OCI-LY3 (cell line): ENCODE measurements at regions not wholly inside any gene's neighbourhood (a gene's known extent, or its start where the extent isn't known, plus 50 kb on each side); places are given as distances from the start of the nearest gene placed in this dataset.

ENCODE experiments used
- H2AFZ ChIP-seq: fragments of 200-600, 300-600 bp; shearing (Covaris generic); 2 replicates; pipeline ENCODE4 v1.6.0; 2014; ENCODE audit warnings: antibody characterized with exemption, low read depth, low read length
- H3K27ac ChIP-seq: fragments of 200-600, 300-600 bp; sonication (generic); 2 replicates; pipeline ENCODE4 v1.5.1; 2014; ENCODE audit warnings: mild to moderate bottlenecking, low read length, moderate library complexity, mixed read lengths
- H3K27me3 ChIP-seq: fragments of 200-600, 300-600 bp; sonication (generic); 2 replicates; pipeline ENCODE4 v1.6.1; 2014; ENCODE audit warnings: low read depth, low read length, mixed read lengths
- H3K36me3 ChIP-seq: fragments of 200-600, 300-600 bp; sonication (generic); replicated peaks from 2 replicates; pipeline ENCODE3; 2014; ENCODE audit warnings: low read depth, low read length, mixed read lengths
- H3K4me1 ChIP-seq: fragments of 300-600, 200-600 bp; sonication (generic); 2 replicates; pipeline ENCODE4 v1.6.1; 2014; ENCODE audit warnings: low read length, mixed read lengths
- H3K4me2 ChIP-seq: fragments of 200-600, 300-600 bp; sonication (generic); 2 replicates; pipeline ENCODE4 v1.6.1; 2014; ENCODE audit warnings: low read length, mixed read lengths
- H3K4me3 ChIP-seq: fragments of 300-600, 200-600 bp; sonication (generic); 2 replicates; pipeline ENCODE4 v1.5.1; 2014; ENCODE audit warnings: antibody characterized with exemption, mild to moderate bottlenecking, low read length, moderate library complexity
- H3K79me2 ChIP-seq: fragments of 300-600, 200-600 bp; shearing (Covaris generic); 2 replicates; pipeline ENCODE4 v1.6.1; 2014; ENCODE audit warnings: mild to moderate bottlenecking, low read length, mixed read lengths
- H3K9ac ChIP-seq: fragments of 300-600, 200-600 bp; shearing (Covaris generic); 2 replicates; pipeline ENCODE4 v1.6.0; 2014; ENCODE audit warnings: mild to moderate bottlenecking, low read length, moderate library complexity
- H3K9me3 ChIP-seq: fragments of 200-600, 300-600 bp; shearing (Covaris generic); 2 replicates; pipeline ENCODE4 v1.6.1; 2014; ENCODE audit warnings: low read length, mixed read lengths; ENCODE audit not compliant: insufficient read depth
- H4K20me1 ChIP-seq: fragments of 200-600, 300-600 bp; sonication (generic); 2 replicates; pipeline ENCODE4 v1.6.1; 2016; ENCODE audit warnings: low read length, mixed read lengths; ENCODE audit not compliant: insufficient read depth
- EZH2phosphoT487 ChIP-seq: fragments of 200-600 bp; shearing (Covaris generic); IDR thresholded peaks from 2 replicates; pipeline ENCODE4 v1.6.1; 2018; ENCODE audit warnings: antibody characterized with exemption, mixed run types, low read depth
- TF ChIP-seq, protein P1 (sequence below): fragments of 200-600, 300-600 bp; sonication (generic); IDR thresholded peaks from 2 replicates; pipeline ENCODE4 v1.5.1; 2014; ENCODE audit warnings: antibody characterized with exemption, low read length, low read depth

DNA sequence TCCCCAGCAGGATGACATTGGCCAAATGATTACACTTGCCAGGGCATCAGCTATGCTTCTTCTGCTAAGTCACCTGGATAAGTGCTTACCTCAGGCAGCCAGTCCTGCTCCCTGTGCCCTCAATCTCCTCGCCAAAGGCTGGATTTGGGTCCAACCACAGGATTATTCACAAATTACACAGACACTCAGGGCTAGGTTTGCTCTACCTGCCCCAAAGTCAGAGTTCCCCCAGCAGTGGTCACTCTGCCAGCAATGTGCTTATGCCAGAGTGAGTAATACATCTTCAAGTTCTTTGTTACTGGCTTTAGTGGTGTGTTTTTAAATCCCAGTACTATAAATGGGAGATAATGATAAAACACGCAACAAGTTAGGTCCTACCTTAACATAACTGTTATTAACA lies 189.7 kb upstream of the SEMA3D start:
- Histone ChIP-seq H3K27ac (no peak overlapping the region), H3K9ac (no peak overlapping the region), H3K9me3 (no peaks in the 10 kb centered on the region), H3K36me3 (no peaks in the 10 kb centered on the region), H4K20me1 (no peaks in the 10 kb centered on the region), H3K27me3 (no peaks in the 10 kb centered on the region), H3K4me1 (no peaks in the 10 kb centered on the region), H2AFZ (no peak overlapping the region), H3K4me2 (no peak overlapping the region), H3K79me2 (no peaks in the 10 kb centered on the region), H3K4me3 (no peak overlapping the region)
- no peak for TF ChIP-seq EZH2phosphoT487
- TF ChIP-seq, protein P1, sequence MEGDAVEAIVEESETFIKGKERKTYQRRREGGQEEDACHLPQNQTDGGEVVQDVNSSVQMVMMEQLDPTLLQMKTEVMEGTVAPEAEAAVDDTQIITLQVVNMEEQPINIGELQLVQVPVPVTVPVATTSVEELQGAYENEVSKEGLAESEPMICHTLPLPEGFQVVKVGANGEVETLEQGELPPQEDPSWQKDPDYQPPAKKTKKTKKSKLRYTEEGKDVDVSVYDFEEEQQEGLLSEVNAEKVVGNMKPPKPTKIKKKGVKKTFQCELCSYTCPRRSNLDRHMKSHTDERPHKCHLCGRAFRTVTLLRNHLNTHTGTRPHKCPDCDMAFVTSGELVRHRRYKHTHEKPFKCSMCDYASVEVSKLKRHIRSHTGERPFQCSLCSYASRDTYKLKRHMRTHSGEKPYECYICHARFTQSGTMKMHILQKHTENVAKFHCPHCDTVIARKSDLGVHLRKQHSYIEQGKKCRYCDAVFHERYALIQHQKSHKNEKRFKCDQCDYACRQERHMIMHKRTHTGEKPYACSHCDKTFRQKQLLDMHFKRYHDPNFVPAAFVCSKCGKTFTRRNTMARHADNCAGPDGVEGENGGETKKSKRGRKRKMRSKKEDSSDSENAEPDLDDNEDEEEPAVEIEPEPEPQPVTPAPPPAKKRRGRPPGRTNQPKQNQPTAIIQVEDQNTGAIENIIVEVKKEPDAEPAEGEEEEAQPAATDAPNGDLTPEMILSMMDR: no peak

DNA sequence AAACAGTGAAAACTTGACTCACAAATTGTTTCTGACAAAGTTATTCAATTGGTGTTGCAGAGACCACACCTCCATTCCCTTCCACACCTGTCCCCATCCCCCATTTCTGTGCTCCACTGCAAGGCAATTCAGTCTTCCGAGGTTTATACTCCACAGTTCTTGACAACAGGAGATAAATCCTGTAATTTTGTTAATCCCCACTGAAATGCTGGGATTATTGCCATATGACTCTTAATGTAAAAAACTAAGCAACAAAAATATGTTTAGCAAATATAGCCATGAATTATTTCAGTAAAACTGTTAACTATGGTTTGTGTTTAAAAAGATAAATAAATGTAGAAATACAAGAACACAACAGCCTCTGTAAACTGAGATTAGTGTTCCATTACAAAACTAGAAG lies 170.1 kb upstream of the SEMA3D start:
- Histone ChIP-seq H3K9me3 (no peaks in the 10 kb centered on the region), H3K9ac (no peak overlapping the region), H2AFZ (no peak overlapping the region), H3K36me3 (no peaks in the 10 kb centered on the region), H3K4me1 (no peaks in the 10 kb centered on the region), H3K4me3 (no peak overlapping the region), H4K20me1 (no peaks in the 10 kb centered on the region), H3K27me3 (no peaks in the 10 kb centered on the region), H3K79me2 (no peaks in the 10 kb centered on the region), H3K4me2 (no peak overlapping the region), H3K27ac (no peak overlapping the region)
- TF ChIP-seq, protein P1: no peak
- no peak for TF ChIP-seq EZH2phosphoT487

DNA sequence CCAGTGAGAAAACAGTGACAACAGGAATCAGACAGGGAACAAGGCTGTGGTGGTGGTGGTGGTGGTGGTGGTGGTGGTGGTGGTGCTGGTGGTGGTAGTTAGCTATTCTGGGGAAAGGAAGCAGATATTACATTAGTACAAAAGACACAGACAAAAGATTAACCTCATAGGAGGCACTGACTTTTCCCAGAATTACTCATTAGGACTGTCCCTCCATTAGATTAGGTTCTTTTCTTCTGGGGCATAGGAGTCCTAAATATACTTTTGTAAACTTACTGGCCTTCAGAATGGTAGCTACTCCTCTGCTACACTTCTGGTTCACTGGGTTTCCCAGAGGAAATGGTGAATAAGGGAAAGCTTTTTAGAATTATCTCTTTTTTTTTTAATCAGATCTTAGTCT lies 156.6 kb upstream of the SEMA3D start:
- no peaks in the 10 kb centered on the region for H3K27me3 ChIP-seq
- H3K4me3 ChIP-seq: no peak overlapping the region
- no peaks in the 10 kb centered on the region for H3K9me3 ChIP-seq
- H3K27ac ChIP-seq: no peak overlapping the region
- no peak overlapping the region for H3K4me2 ChIP-seq
- H3K79me2 ChIP-seq: no peaks in the 10 kb centered on the region
- TF ChIP-seq, protein P1: no peak
- no peak for TF ChIP-seq EZH2phosphoT487
- H3K4me1 ChIP-seq: peaks cover 4% of the 10 kb centered on the region
- H4K20me1 ChIP-seq: no peaks in the 10 kb centered on the region
- H2AFZ ChIP-seq: no peak overlapping the region
- H3K36me3 ChIP-seq: no peaks in the 10 kb centered on the region
- no peak overlapping the region for H3K9ac ChIP-seq

DNA sequence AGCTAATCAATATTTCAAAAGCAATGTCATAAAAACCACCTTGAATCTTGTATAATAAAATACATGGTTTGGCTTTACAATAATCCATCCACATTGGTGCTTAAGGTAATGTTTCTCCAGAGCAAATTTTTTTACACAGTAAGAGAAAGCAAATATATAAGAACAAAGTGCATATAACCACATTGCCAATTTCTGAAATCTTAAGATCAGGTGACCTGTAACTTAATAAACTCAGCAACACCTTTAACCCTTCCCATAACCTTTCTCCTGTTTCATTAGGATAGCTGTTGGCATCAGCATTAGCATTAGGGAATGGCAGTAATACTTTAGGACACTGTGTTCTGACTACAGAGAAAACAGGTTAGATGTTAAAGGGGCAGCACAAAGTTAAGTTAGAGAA lies 155.9 kb upstream of the SEMA3D start:
- Histone ChIP-seq H3K4me3 (no peak overlapping the region), H3K4me2 (no peak overlapping the region), H3K9ac (no peak overlapping the region), H3K9me3 (no peaks in the 10 kb centered on the region), H2AFZ (no peak overlapping the region), H3K27me3 (no peaks in the 10 kb centered on the region), H3K79me2 (no peaks in the 10 kb centered on the region), H3K36me3 (no peaks in the 10 kb centered on the region), H4K20me1 (no peaks in the 10 kb centered on the region), H3K4me1 (peaks cover 4% of the 10 kb centered on the region), H3K27ac (no peak overlapping the region)
- TF ChIP-seq, protein P1: no peak
- TF ChIP-seq EZH2phosphoT487: no peak
